GM12864 (cell line): ENCODE measurements at regions not wholly inside any gene's neighbourhood (a gene's known extent, or its start where the extent isn't known, plus 50 kb on each side); places are given as distances from the start of the nearest gene placed in this dataset.

Source experiments
- DNase-seq: peaks from one replicate; pipeline ENCODE4 v3.0.0-alpha.2; 2011; ENCODE audit warnings: low read depth
- H3K4me3 ChIP-seq: 2 replicates; pipeline ENCODE4 v1.5.1; 2011; ENCODE audit warnings: mild to moderate bottlenecking, low read depth, low read length, control low read depth
- TF ChIP-seq, protein P1 (sequence below): IDR thresholded peaks from 2 replicates; pipeline ENCODE4 v1.5.1; 2011; ENCODE audit warnings: low read depth, mild to moderate bottlenecking, moderate library complexity, low read length, control low read depth, inconsistent platforms; ENCODE audit errors: missing control alignments

DNA sequence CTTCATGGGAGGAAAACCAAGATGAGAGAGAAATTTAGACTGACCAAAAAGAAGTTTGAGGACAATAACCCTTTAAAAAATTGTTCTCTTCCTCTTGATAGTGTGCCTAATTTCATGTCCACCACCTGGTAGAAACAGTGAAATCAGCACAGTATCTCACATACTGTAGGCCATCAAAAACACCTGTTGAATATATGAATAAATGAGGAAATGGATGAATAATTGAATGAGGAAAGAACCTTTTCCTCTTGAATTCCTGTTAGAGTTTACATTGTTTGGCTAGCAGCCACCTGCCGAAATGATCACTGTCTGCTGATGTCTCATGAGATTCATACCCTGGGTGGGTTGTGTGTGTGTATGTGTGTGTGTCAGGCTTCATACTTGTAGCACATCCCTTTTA is 198.7 kb upstream of the PBX1 start:
- no peak overlapping the region for H3K4me3 ChIP-seq
- DNase-seq: no peak
- TF ChIP-seq, protein P1, sequence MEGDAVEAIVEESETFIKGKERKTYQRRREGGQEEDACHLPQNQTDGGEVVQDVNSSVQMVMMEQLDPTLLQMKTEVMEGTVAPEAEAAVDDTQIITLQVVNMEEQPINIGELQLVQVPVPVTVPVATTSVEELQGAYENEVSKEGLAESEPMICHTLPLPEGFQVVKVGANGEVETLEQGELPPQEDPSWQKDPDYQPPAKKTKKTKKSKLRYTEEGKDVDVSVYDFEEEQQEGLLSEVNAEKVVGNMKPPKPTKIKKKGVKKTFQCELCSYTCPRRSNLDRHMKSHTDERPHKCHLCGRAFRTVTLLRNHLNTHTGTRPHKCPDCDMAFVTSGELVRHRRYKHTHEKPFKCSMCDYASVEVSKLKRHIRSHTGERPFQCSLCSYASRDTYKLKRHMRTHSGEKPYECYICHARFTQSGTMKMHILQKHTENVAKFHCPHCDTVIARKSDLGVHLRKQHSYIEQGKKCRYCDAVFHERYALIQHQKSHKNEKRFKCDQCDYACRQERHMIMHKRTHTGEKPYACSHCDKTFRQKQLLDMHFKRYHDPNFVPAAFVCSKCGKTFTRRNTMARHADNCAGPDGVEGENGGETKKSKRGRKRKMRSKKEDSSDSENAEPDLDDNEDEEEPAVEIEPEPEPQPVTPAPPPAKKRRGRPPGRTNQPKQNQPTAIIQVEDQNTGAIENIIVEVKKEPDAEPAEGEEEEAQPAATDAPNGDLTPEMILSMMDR: no peak

DNA sequence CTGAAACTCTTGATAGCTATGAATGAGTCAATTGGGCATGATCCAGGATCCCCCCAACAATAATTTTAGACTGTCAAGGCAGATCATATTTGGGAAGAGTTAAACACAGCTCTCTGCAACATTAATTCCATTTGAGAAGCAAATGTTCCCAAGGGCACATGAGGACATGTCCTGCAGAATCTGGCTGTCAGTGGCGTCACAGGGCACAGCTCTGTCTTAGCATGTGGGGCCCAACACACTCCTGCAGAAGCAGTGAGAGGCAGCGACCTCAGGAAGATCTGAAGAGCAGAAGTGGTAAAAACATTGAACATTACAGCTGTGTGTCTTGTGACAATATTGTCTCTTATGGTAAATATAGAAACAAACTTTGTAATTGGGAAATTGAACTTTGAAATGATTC is 197.1 kb upstream of the PBX1 start:
- TF ChIP-seq, protein P1: no peak
- DNase-seq: no peak
- no peak overlapping the region for H3K4me3 ChIP-seq

DNA sequence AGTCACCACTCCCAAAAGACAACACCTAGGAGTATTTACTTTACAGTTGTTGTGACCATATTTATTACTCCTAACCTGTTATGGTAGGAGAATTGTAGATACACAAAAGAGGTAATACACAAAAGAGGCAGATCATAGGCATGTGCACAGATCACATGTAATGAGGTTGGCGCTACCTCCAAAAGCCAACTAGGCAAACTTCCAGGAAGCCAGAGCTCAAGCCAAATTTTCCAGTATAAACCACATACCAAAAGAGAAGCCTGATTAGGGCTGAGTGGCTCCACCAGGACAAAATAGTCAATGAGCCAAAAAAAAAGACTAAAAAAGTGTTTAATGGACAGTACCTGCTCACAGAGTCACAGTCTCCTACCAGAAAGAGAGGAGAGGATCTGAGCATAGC is 195.0 kb upstream of the PBX1 start:
- no peak for DNase-seq
- TF ChIP-seq, protein P1: no peak
- no peak overlapping the region for H3K4me3 ChIP-seq

DNA sequence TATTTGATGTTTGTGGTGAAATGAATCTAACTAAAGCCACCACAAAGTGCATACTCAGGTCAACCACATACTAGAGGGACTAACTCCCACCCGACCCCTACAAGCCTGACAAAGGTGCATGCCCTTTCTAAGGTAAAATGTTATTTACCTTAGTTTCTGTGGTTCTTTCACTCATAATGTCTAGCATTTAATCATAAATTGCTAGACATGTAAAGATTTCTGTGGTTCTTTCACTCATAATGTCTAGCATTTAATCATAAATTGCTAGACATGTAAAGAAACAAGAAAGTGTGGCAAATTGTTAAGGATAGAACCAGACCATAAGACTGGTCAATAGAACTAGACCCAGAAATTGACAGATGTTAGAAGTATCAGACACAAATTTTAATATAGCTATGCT is 193.0 kb upstream of the PBX1 start:
- H3K4me3 ChIP-seq: no peak overlapping the region
- TF ChIP-seq, protein P1: no peak
- no peak for DNase-seq

- DNase-seq: no peak
- H3K4me3 ChIP-seq: no peak overlapping the region
- TF ChIP-seq, protein P1: no peak
Observed at GRCh38 chr1:164369698-164370365, 189.2 kb upstream of the PBX1 start.

- TF ChIP-seq, protein P1: no peak
- DNase-seq: no peak
- no peak overlapping the region for H3K4me3 ChIP-seq
Observed at GRCh38 chr1:164380893-164381292, 178.1 kb upstream of the PBX1 start.

GRCh38 chr1:164382384-164382783 is 176.6 kb upstream of the PBX1 start:
- TF ChIP-seq, protein P1: no peak
- no peak for DNase-seq
- H3K4me3 ChIP-seq: no peak overlapping the region
